IPS-15b (cell line): ENCODE measurements at regions not wholly inside any gene's neighbourhood (a gene's known extent, or its start where the extent isn't known, plus 50 kb on each side); places are given as distances from the start of the nearest gene placed in this dataset.

Source experiments
- H3K27me3 ChIP-seq: one replicate; pipeline ENCODE4 v1.6.1; 2013; ENCODE audit warnings: low read length; ENCODE audit not compliant: control insufficient read depth, insufficient read depth
- H3K36me3 ChIP-seq: one replicate; pipeline ENCODE4 v1.6.1; 2013; ENCODE audit warnings: low read length; ENCODE audit not compliant: control insufficient read depth, insufficient read depth
- H3K4me1 ChIP-seq: one replicate; pipeline ENCODE4 v1.6.1; 2013; ENCODE audit warnings: mild to moderate bottlenecking, low read length; ENCODE audit not compliant: control insufficient read depth, insufficient read depth
- H3K4me3 ChIP-seq: one replicate; pipeline ENCODE4 v1.5.1; 2013; ENCODE audit warnings: low read depth, low read length
- H3K9ac ChIP-seq: one replicate; pipeline ENCODE4 v1.6.1; 2013; ENCODE audit warnings: low read depth, mild to moderate bottlenecking, low read length
- H3K9me3 ChIP-seq: one replicate; pipeline ENCODE4 v1.6.1; 2013; ENCODE audit warnings: mild to moderate bottlenecking, low read length; ENCODE audit not compliant: control insufficient read depth, insufficient read depth

- peaks cover 5% of the 10 kb centered on the region for H3K4me1 ChIP-seq
- no peaks in the 10 kb centered on the region for H3K9me3 ChIP-seq
- no peak overlapping the region for H3K4me3 ChIP-seq
- no peaks in the 10 kb centered on the region for H3K27me3 ChIP-seq
- no peak overlapping the region for H3K9ac ChIP-seq
- no peaks in the 10 kb centered on the region for H3K36me3 ChIP-seq
Measured at GRCh38 chr3:117519776-117520175, 810.2 kb downstream of the TUSC7 start.

- Histone ChIP-seq H3K4me1 (peaks cover 5% of the 10 kb centered on the region), H3K9me3 (no peaks in the 10 kb centered on the region), H3K9ac (no peak overlapping the region), H3K36me3 (no peaks in the 10 kb centered on the region), H3K4me3 (no peak overlapping the region), H3K27me3 (no peaks in the 10 kb centered on the region)
Measured at GRCh38 chr3:117520582-117520981, 811.0 kb downstream of the TUSC7 start.

- Histone ChIP-seq H3K4me1 (peaks cover 5% of the 10 kb centered on the region), H3K36me3 (no peaks in the 10 kb centered on the region), H3K9ac (no peak overlapping the region), H3K9me3 (no peaks in the 10 kb centered on the region), H3K27me3 (no peaks in the 10 kb centered on the region), H3K4me3 (no peak overlapping the region)
Measured at GRCh38 chr3:117523418-117523817, 813.8 kb downstream of the TUSC7 start.

GRCh38 chr3:117524890-117525289, 815.3 kb downstream of the TUSC7 start:
- Histone ChIP-seq H3K4me3 (no peak overlapping the region), H3K9ac (no peak overlapping the region), H3K4me1 (peaks cover 4% of the 10 kb centered on the region), H3K36me3 (no peaks in the 10 kb centered on the region), H3K9me3 (no peaks in the 10 kb centered on the region), H3K27me3 (no peaks in the 10 kb centered on the region)

- Histone ChIP-seq H3K27me3 (no peaks in the 10 kb centered on the region), H3K4me3 (no peak overlapping the region)
Measured at GRCh38 chr3:117526470-117527079, 817.0 kb downstream of the TUSC7 start.

GRCh38 chr3:117527346-117527745, 817.8 kb downstream of the TUSC7 start:
- H3K36me3 ChIP-seq: no peaks in the 10 kb centered on the region
- no peaks in the 10 kb centered on the region for H3K4me1 ChIP-seq
- no peaks in the 10 kb centered on the region for H3K27me3 ChIP-seq
- H3K9me3 ChIP-seq: no peaks in the 10 kb centered on the region
- H3K9ac ChIP-seq: no peak overlapping the region
- no peak overlapping the region for H3K4me3 ChIP-seq

More at GRCh38 chr3:117526470-117527079, 817.0 kb downstream of the TUSC7 start:
- H3K36me3 ChIP-seq: no peaks in the 10 kb centered on the region
- H3K4me1 ChIP-seq: no peaks in the 10 kb centered on the region
- H3K9ac ChIP-seq: no peak overlapping the region
- H3K9me3 ChIP-seq: no peaks in the 10 kb centered on the region

DNA sequence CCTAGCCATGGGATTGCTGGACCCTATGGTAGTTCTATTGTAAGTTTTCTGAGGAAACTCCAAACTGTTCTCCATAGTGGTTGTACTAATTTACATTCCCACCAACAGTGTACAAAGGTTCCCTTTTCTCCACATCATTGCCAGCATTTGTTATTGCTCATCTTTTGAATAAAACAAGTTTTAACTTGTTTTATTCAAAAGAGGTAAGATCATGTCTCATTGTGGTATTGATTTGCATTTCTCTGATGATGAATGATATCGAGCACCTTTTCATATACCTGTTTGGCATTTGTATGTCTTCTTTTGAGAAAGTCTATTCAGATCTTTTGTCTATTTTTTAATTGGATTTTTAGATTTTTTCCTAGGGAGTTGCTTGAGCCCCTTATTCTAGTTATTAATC, 819.1 kb downstream of the TUSC7 start:
- Histone ChIP-seq H3K4me3 (no peak overlapping the region), H3K27me3 (no peaks in the 10 kb centered on the region), H3K9ac (no peak overlapping the region), H3K9me3 (no peaks in the 10 kb centered on the region), H3K36me3 (no peaks in the 10 kb centered on the region), H3K4me1 (no peaks in the 10 kb centered on the region)

DNA sequence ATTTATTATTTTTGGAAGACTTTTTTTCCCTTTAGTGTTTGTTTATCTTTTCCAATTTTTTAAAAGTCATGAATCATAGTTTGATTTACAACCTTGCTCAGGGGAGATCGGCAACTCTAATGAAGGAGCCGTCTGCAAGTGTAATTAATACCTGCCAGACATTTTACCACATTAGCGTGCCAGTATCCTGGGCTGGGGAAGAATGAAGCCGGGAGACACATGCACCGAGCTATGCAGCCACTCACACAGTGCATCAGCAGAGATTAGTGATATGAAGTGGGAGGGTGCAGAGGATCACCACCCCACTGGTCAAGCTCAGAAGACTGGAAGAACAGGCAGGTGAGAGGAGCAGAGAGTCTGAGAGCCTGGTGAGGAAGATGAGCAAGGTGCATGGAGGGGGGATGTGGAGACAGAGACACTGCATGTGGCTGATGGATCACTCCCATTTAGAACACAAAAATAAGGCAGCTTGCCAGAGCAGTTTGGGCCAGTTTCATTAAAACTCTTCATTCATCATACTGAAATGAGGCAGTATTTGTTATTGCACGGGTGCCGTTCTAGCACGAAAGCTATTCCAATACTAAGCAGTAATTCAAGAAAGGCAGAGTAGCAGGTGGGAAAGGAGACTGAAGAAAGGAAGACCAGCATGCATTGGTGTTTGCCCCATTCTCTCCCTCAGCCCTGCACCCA, 821.6 kb downstream of the TUSC7 start:
- no peak overlapping the region for H3K9ac ChIP-seq
- H3K9me3 ChIP-seq: no peaks in the 10 kb centered on the region
- H3K4me3 ChIP-seq: no peak overlapping the region
- H3K27me3 ChIP-seq: no peaks in the 10 kb centered on the region
- no peaks in the 10 kb centered on the region for H3K4me1 ChIP-seq
- H3K36me3 ChIP-seq: no peaks in the 10 kb centered on the region

GRCh38 chr3:117532268-117532667, 822.7 kb downstream of the TUSC7 start:
- Histone ChIP-seq H3K9me3 (no peaks in the 10 kb centered on the region), H3K4me1 (no peaks in the 10 kb centered on the region), H3K27me3 (no peaks in the 10 kb centered on the region), H3K4me3 (no peak overlapping the region), H3K36me3 (no peaks in the 10 kb centered on the region), H3K9ac (no peak overlapping the region)

DNA sequence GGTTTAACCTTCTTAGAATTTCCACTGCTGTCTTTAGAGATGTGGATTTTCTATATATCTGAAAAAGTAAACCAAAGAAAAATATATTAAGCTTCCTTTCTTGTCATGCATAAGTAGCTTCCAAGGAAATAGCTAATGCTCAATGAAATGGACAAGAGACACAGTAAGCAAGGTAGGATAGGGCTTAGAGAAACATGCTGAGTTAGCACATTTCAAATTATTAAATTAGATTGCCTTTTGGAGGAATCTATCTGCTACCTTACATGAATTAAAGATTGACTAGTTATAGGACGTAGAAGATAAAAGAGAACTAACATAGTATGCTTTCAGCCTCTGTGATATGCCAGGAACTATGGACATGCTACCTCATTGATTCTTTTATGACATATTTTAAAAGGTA, 824.6 kb downstream of the TUSC7 start:
- Histone ChIP-seq H3K9ac (no peak overlapping the region), H3K27me3 (no peaks in the 10 kb centered on the region), H3K9me3 (no peaks in the 10 kb centered on the region), H3K4me3 (no peak overlapping the region), H3K4me1 (no peaks in the 10 kb centered on the region), H3K36me3 (no peaks in the 10 kb centered on the region)

DNA sequence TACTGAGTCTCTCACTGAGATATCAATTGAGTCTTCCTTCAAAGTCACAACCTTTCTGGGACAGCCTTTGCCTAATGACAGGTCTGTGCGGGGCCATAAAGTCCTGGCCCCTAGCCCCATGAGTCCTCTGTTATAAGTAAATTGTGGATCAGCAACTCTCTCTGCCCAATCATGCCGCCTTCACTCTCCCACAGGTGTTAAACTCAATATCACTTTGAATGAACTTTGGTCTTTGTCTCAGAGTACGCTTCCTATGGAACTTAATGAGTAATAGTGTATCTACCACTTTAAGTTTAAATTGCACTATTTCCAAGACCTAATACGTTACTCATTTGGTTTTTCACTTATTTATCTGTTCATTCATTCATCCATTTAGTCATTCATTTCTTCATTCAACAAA, 826.4 kb downstream of the TUSC7 start:
- H3K9me3 ChIP-seq: no peaks in the 10 kb centered on the region
- no peak overlapping the region for H3K9ac ChIP-seq
- no peaks in the 10 kb centered on the region for H3K36me3 ChIP-seq
- no peaks in the 10 kb centered on the region for H3K27me3 ChIP-seq
- no peak overlapping the region for H3K4me3 ChIP-seq
- no peaks in the 10 kb centered on the region for H3K4me1 ChIP-seq

GRCh38 chr3:117537949-117538348, 828.4 kb downstream of the TUSC7 start:
- no peaks in the 10 kb centered on the region for H3K9me3 ChIP-seq
- no peaks in the 10 kb centered on the region for H3K4me1 ChIP-seq
- no peak overlapping the region for H3K9ac ChIP-seq
- H3K36me3 ChIP-seq: no peaks in the 10 kb centered on the region
- no peak overlapping the region for H3K4me3 ChIP-seq
- H3K27me3 ChIP-seq: no peaks in the 10 kb centered on the region
